Body of pancreas (tissue), 4 donors: ENCODE measurements at regions not wholly inside any gene's neighbourhood (a gene's known extent, or its start where the extent isn't known, plus 50 kb on each side); places are given as distances from the start of the nearest gene placed in this dataset.

ENCODE experiments used
- ATAC-seq: fragments of 150-250 bp; one replicate; pipeline ENCODE4 v1.9.1; 2016
- DNase-seq, 4 donors: peaks; one replicate each; pipeline ENCODE4 v3.0.0-alpha.2; 2019
- H3K27ac ChIP-seq, 4 donors: fragments of 200-600 bp; sonication (generic); 1 replicate in 3 of 4; 2 replicates in 1 of 4; pipeline versions ENCODE4 v1.5.1 to v1.6.1; 2016 to 2019; ENCODE audit warnings: mild to moderate bottlenecking in 1 of 4, mixed read lengths in 1 of 4, moderate library complexity in 1 of 4
- H3K27me3 ChIP-seq, 2 donors: fragments of 200-600 bp; sonication (generic); one replicate each; pipeline ENCODE4 v1.6.0; 2016; ENCODE audit warnings: mild to moderate bottlenecking in 1 of 2
- H3K36me3 ChIP-seq, 2 donors: fragments of 200-600 bp; sonication (generic); replicated peaks in 1 of 2; 2 replicates each; pipeline ENCODE4 v1.5.1; 2016; ENCODE audit warnings: low read depth in 2 of 2; ENCODE audit not compliant: insufficient read depth in 1 of 2
- H3K4me1 ChIP-seq: fragments of 200-600 bp; sonication (generic); one replicate; pipeline ENCODE4 v1.6.0; 2016
- H3K4me3 ChIP-seq, 2 donors: fragments of 200-600 bp; sonication (generic); 1 replicate in 1 of 2; 2 replicates in 1 of 2; pipeline ENCODE4 v1.5.1; 2016 to 2019
- H3K9me3 ChIP-seq, 3 donors: fragments of 200-600 bp; sonication (generic); 1 replicate in 2 of 3; 2 replicates in 1 of 3; pipeline ENCODE4 v1.5.1; 2016
- CTCF ChIP-seq, 7 experiments: fragments of 450-650 bp in 4 of 7; fragments of 200-600 bp in 3 of 7; sonication (generic) in 3 of 7; IDR thresholded peaks; one replicate each; pipeline ENCODE4 v1.5.1; 2016 to 2019; ENCODE audit warnings: antibody characterized with exemption in 7 of 7
- POLR2A ChIP-seq, 3 donors: fragments of 450-650 bp; IDR thresholded peaks; one replicate each; pipeline ENCODE4 v1.6.1; 2016; ENCODE audit warnings: antibody characterized with exemption in 3 of 3, mild to moderate bottlenecking in 2 of 3
- WGBS, 2 donors: methylation state at CpG; one replicate each; pipeline ENCODE4 v1.1.5; 2017; 5-methylcytosine and 5-hydroxymethylcytosine counted together
- intact Hi-C: fragments of 100-400 bp; cut with DNase I; formaldehyde crosslinking; loops from one replicate; pipeline ENCODE4 v1.15.1; 2023

DNA sequence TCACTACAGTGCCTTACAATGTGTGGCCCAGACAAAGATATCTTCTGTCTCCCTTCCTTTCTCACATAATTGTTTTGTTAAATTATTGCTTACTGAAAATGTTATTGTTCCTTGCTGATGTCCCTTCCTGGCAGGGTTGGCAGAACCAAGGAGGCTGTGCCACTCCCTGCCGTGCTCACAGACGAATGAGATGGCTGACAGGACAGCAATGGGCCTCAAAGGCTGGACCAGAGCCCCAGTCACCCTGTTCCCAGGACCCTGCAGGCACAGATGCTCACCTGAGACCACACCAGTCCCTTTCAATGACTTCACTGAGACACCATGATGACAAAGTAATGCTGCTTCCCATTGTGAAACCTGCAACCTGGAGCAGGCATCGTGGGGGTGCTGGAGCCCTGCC is 375.1 kb downstream of the HACE1 start:
- no peaks in the 10 kb centered on the region for H3K27me3 ChIP-seq
- DNase-seq (no peak), ATAC-seq (no peak)
- no peaks in the 10 kb centered on the region for H3K9me3 ChIP-seq
- no peak overlapping the region for H3K4me3 ChIP-seq
- intact Hi-C loops = no loop called here
- H3K27ac ChIP-seq = no peak overlapping the region
- TF ChIP-seq POLR2A (IDR thresholded peaks at IDR 0.05) (no peak), CTCF (IDR thresholded peaks at IDR 0.05) (no peak)
- WGBS, 2 donors = 33 to 43% methylated on average over 3 of the region's 3 CpGs
- H3K36me3 ChIP-seq = no peaks in the 10 kb centered on the region
- H3K4me1 ChIP-seq = no peaks in the 10 kb centered on the region

DNA sequence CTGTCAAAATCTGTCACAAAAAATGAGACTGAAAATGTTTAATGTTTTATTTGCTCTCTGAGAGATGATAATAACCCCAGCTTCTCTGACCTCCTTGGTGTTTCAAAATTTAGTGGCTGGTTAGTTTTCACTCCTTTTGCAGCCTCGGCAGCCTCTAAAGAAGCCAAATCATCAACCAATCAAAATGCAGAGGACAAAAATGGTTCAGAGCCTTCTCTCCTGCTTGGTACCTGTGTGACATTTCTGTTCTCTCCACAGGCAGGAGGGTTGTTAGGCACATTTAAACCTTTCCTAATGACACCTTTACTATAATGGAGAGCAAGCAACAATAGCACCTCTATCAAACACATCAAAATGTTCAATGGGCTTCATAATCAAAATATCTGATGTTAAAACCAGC is 375.5 kb downstream of the HACE1 start:
- no peaks in the 10 kb centered on the region for H3K4me1 ChIP-seq
- H3K9me3 ChIP-seq = no peaks in the 10 kb centered on the region
- intact Hi-C loops = no loop called here
- ATAC-seq = no peak
- H3K4me3 ChIP-seq = no peak overlapping the region
- no peak for DNase-seq
- WGBS, 2 donors = 36 to 55% methylated on average over 1 of the region's 1 CpG
- TF ChIP-seq CTCF (IDR thresholded peaks at IDR 0.05) (no peak), POLR2A (IDR thresholded peaks at IDR 0.05) (no peak)
- no peaks in the 10 kb centered on the region for H3K36me3 ChIP-seq
- no peaks in the 10 kb centered on the region for H3K27me3 ChIP-seq
- H3K27ac ChIP-seq = no peak overlapping the region

DNA sequence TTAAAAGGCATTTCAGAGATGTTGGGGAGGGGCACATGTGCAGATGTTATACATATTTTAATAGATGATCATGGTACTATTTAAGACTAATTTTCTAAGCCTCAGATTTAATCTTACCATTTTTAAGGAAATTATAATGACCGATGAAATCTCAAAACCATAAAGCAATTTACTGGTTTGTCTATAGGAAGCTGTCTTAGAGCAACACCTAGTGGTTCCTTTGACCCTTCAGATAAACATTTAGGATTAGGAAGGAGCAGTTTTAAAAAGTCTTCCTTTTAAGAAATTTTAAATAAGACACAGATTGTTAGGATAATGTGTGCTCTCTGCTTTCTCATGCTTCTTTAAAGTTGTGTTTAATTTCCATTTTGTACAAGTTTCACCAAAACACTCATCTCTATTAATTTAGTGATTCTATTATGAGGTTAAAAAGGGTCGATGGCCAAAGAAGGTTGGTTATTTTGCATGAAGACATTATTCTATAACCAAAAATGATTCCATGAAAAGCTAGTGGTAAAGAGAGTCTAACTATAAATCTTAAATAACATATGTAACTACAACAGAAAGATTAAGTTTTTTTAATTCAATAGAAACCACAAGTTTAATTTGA is 376.4 kb downstream of the HACE1 start:
- Histone ChIP-seq H3K9me3 (no peaks in the 10 kb centered on the region), H3K27me3 (no peaks in the 10 kb centered on the region), H3K36me3 (no peaks in the 10 kb centered on the region), H3K27ac (no peak overlapping the region), H3K4me1 (no peaks in the 10 kb centered on the region), H3K4me3 (no peak overlapping the region)
- intact Hi-C loops = no loop called here
- TF ChIP-seq CTCF (IDR thresholded peaks at IDR 0.05) (peak in 4 of 7 experiments; percentile 11 to 24 (median 18)), POLR2A (IDR thresholded peaks at IDR 0.05) (no peak)
- 6 to 16% methylated on average over 2 of the region's 2 CpGs for WGBS, 2 donors
- DNase-seq = no peak
- no peak for ATAC-seq

DNA sequence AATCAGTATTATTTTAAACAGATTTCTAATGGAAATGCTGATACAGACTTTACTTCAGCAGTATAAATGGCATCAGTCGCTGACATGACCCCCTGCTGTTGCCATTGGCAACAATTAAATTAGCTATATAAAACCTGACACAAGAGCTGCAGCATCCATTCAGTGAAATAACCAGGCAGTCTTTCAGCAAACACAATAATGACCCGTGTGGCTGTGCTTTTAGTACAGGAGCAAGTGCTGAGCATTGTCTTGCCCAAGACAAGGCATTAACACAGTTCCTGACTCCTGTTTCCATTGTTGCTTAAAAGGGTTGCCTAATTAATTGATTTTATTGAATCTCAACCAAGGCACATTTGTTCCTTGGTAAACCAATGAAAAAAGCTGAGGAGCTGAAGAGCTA is 382.1 kb downstream of the HACE1 start:
- intact Hi-C loops = no loop called here
- Histone ChIP-seq H3K9me3 (no peaks in the 10 kb centered on the region), H3K4me1 (no peaks in the 10 kb centered on the region), H3K27ac (no peak overlapping the region), H3K4me3 (no peak overlapping the region), H3K27me3 (no peaks in the 10 kb centered on the region), H3K36me3 (no peaks in the 10 kb centered on the region)
- ATAC-seq = no peak
- no peak for DNase-seq
- TF ChIP-seq CTCF (IDR thresholded peaks at IDR 0.05) (no peak), POLR2A (IDR thresholded peaks at IDR 0.05) (no peak)
- WGBS, 2 donors = 40 to 41% methylated on average over 2 of the region's 2 CpGs

- no peak for DNase-seq
- WGBS, 2 donors = 11 to 31% methylated on average over 4 of the region's 4 CpGs
- Histone ChIP-seq H3K27me3 (no peaks in the 10 kb centered on the region), H3K36me3 (no peaks in the 10 kb centered on the region), H3K4me1 (no peaks in the 10 kb centered on the region), H3K9me3 (no peaks in the 10 kb centered on the region), H3K4me3 (no peak overlapping the region), H3K27ac (no peak overlapping the region)
- no peak for TF ChIP-seq POLR2A (IDR thresholded peaks at IDR 0.05)
- TF ChIP-seq CTCF (IDR thresholded peaks at IDR 0.05) = no peak
- ATAC-seq = no peak
- intact Hi-C loops = no loop called here
Measured at GRCh38 chr6:104473021-104473429, 386.7 kb downstream of the HACE1 start.
